ENCODE measurements at regions not wholly inside any gene's neighbourhood (a gene's known extent, or its start where the extent isn't known, plus 50 kb on each side); places are given as distances from the start of the nearest gene placed in this dataset.

DNA sequence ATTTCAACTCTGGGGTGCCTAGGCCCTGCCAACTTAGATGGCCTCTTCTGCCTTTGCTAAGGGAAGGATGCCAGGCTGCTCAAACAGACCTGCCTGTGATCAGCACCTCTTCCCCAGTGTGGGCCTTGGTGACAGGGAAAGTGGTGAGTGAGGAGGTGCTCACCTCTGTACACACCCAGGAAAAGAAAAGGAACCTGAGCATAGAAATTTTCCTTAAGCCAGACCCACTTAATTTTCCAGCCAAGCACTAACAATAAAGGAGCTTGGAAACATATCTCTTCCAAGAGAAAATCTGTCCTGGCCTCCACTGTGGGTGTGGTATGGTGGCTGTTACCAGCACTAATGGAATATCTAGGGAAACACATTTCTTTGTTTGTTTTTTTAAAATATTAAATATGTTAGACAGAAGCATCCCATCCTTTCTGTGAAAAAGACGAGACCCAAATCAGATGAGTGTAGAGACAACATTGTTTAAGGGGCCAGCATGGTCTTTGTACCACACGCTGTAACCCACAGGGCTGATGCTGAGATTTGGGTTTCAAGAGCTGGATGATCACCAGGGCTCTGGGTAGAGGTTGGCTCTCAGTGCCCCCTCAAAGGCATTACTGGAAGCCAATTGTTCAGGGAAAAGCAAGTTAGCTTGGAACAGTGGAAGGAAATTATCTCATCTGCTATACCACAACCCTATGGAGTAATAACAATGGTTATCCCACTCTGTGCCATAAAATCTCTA, 472.2 kb downstream of the INSC start:
- Mint-ChIP-seq H3K27me3 (ENCODE audit: unreplicated experiment) (no peaks in the 10 kb centered on the region), H3K27ac (ENCODE audit: unreplicated experiment) (no peak overlapping the region), H3K4me1 (ENCODE audit: unreplicated experiment) (no peaks in the 10 kb centered on the region), H3K4me3 (ENCODE audit: unreplicated experiment) (no peak overlapping the region), H3K36me3 (ENCODE audit: unreplicated experiment) (no peaks in the 10 kb centered on the region), H3K9me3 (ENCODE audit: unreplicated experiment) (no peaks in the 10 kb centered on the region)
- TF ChIP-seq, protein P1, sequence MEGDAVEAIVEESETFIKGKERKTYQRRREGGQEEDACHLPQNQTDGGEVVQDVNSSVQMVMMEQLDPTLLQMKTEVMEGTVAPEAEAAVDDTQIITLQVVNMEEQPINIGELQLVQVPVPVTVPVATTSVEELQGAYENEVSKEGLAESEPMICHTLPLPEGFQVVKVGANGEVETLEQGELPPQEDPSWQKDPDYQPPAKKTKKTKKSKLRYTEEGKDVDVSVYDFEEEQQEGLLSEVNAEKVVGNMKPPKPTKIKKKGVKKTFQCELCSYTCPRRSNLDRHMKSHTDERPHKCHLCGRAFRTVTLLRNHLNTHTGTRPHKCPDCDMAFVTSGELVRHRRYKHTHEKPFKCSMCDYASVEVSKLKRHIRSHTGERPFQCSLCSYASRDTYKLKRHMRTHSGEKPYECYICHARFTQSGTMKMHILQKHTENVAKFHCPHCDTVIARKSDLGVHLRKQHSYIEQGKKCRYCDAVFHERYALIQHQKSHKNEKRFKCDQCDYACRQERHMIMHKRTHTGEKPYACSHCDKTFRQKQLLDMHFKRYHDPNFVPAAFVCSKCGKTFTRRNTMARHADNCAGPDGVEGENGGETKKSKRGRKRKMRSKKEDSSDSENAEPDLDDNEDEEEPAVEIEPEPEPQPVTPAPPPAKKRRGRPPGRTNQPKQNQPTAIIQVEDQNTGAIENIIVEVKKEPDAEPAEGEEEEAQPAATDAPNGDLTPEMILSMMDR (IDR thresholded peaks at IDR 0.05), result no peak
- DNase-seq (ENCODE audit: extremely low spot score, unreplicated experiment), result no peak

DNA sequence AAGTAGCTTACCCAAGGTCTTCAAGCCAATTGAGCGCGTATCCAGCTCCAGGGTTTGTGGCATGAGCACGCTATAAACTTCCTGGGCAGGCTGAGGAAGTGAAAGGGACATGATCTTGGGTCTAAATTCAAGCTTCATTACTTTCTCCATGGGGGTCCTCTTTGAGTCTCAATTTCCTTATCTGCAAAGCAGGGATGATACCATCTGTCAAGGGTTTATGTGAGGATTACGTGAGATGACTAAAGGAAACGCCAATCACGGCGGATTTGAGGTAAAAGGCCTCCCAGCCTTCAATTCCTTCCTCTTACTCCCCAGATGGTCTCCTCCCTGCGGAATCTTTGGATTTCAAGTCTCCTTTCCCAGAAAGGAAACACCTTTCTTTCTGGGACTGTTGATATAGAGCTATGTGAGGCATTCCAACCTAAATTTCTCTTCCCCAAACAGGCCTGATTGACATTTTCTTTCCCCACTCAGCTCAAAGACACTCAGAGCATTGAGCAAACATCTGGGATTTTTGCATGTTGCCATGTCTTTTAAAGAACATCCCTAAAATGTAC, 474.4 kb downstream of the INSC start:
- Mint-ChIP-seq H3K4me3 (ENCODE audit: unreplicated experiment) (no peak overlapping the region), H3K36me3 (ENCODE audit: unreplicated experiment) (no peaks in the 10 kb centered on the region), H3K27ac (ENCODE audit: unreplicated experiment) (no peak overlapping the region), H3K27me3 (ENCODE audit: unreplicated experiment) (no peaks in the 10 kb centered on the region), H3K9me3 (ENCODE audit: unreplicated experiment) (no peaks in the 10 kb centered on the region), H3K4me1 (ENCODE audit: unreplicated experiment) (no peaks in the 10 kb centered on the region)
- TF ChIP-seq, protein P1 (IDR thresholded peaks at IDR 0.05), result no peak
- DNase-seq (ENCODE audit: extremely low spot score, unreplicated experiment), result no peak

- Mint-ChIP-seq H3K4me1 (ENCODE audit: unreplicated experiment) (no peaks in the 10 kb centered on the region), H3K4me3 (ENCODE audit: unreplicated experiment) (no peak overlapping the region), H3K27me3 (ENCODE audit: unreplicated experiment) (no peaks in the 10 kb centered on the region), H3K9me3 (ENCODE audit: unreplicated experiment) (no peaks in the 10 kb centered on the region), H3K36me3 (ENCODE audit: unreplicated experiment) (no peaks in the 10 kb centered on the region), H3K27ac (ENCODE audit: unreplicated experiment) (no peak overlapping the region)
- TF ChIP-seq, protein P1 (IDR thresholded peaks at IDR 0.05), result no peak
- DNase-seq (ENCODE audit: extremely low spot score, unreplicated experiment), result no peak
Observed at GRCh38 chr11:15590132-15590531, 475.4 kb downstream of the INSC start.

- H3K9me3 Mint-ChIP-seq (ENCODE audit: unreplicated experiment), result no peaks in the 10 kb centered on the region
- no peaks in the 10 kb centered on the region for H3K4me1 Mint-ChIP-seq (ENCODE audit: unreplicated experiment)
- H3K27ac Mint-ChIP-seq (ENCODE audit: unreplicated experiment), result no peak overlapping the region
- no peak overlapping the region for H3K4me3 Mint-ChIP-seq (ENCODE audit: unreplicated experiment)
- TF ChIP-seq, protein P1 (IDR thresholded peaks at IDR 0.05), result no peak
- no peaks in the 10 kb centered on the region for H3K36me3 Mint-ChIP-seq (ENCODE audit: unreplicated experiment)
- no peak for DNase-seq (ENCODE audit: extremely low spot score, unreplicated experiment)
- H3K27me3 Mint-ChIP-seq (ENCODE audit: unreplicated experiment), result no peaks in the 10 kb centered on the region
Observed at GRCh38 chr11:15591112-15591537, 476.4 kb downstream of the INSC start.

DNA sequence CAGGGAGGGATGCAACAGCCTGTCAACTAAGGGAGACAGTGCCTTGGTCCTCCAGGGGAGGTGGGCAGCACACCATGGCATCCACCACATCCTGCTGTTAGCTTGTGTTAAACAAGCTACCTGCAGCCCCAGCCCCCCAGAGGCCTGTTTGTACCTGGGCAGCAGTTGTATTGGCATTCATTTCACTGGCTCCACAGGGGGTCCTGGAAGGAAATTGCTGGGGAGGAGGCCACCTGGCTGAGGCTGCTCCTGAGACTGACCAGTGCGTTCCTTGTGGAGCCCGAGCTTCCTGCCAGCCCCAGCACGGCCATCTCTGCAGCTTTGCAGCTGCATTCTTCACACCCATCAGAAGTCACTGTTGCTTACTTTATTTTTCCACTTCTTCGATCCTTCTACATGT, 479.9 kb downstream of the INSC start:
- H3K4me3 Mint-ChIP-seq (ENCODE audit: unreplicated experiment), result no peak overlapping the region

More for the DNA sequence above, 479.9 kb downstream of the INSC start:
- Mint-ChIP-seq H3K27me3 (ENCODE audit: unreplicated experiment) (peaks cover 2% of the 10 kb centered on the region), H3K9me3 (ENCODE audit: unreplicated experiment) (no peaks in the 10 kb centered on the region), H3K36me3 (ENCODE audit: unreplicated experiment) (no peaks in the 10 kb centered on the region), H3K4me1 (ENCODE audit: unreplicated experiment) (no peaks in the 10 kb centered on the region), H3K27ac (ENCODE audit: unreplicated experiment) (no peak overlapping the region)
- DNase-seq (ENCODE audit: extremely low spot score, unreplicated experiment), result no peak
- TF ChIP-seq, protein P1 (IDR thresholded peaks at IDR 0.05), result no peak

All from osteocyte (in vitro differentiated cells).